ENCODE measurements at regions not wholly inside any gene's neighbourhood (a gene's known extent, or its start where the extent isn't known, plus 50 kb on each side); places are given as distances from the start of the nearest gene placed in this dataset.

DNA sequence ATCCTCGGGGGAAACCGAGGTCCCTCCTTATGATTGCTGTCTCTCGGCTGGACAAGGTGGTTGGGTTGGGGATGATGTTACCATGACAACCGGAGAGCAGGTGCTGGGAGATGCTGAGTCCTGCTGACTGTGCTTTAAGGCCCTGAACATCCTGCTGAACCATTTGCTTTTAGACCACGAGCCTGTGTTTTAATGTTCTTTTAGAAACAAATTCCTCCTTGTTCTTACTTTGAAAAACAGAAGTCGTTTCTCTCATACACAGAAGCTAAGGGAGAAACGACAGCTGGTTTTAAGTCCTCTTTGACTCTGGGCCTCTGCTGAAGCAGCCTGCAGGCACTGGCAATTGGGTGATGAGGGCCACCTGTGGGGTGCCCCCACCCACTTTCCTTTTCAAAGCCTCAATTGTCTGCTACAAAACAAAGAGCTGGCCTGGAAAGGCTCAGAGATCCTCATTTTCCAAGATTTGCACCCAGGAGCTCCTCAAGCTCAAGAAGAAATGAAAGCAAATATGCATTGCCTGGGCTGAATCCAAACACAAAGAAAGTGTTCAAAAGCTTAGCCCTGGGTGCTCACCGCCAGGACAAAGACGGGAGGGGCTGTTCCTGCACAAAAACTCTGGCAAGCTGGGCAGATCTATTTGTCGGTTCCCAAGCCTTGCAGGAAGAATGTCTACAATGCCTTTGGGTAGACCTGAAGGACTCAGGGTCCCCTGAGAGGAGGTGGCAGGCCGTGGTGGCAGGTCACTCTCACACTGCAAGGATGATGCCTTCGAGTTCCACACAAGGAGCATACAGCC is 90.0 kb upstream of the CLMN start:
- Mint-ChIP-seq H3K4me1 (peaks cover 12% of the 10 kb centered on the region; the same call in 2 of the 3 replicates), H3K9me3 (no peaks in the 10 kb centered on the region), H3K36me3 (ENCODE audit: low read depth) (no peaks in the 10 kb centered on the region), H3K4me3 (no peak overlapping the region), H3K27me3 (ENCODE audit: insufficient read depth, low read depth, poor library complexity) (peaks cover 16% of the 10 kb centered on the region), H3K27ac (no peak overlapping the region)
- no peak for DNase-seq (ENCODE audit: low spot score)
- Histone ChIP-seq H3F3A (replicated peaks; ENCODE audit: low read depth) (no peaks in the 10 kb centered on the region), H3K9me2 (ENCODE audit: insufficient read depth) (no peaks in the 10 kb centered on the region), H3K27me3 (ENCODE audit: insufficient read depth) (no peaks in the 10 kb centered on the region), H3K4me3 (no peak overlapping the region), H3K27ac (ENCODE audit: low read depth) (no peak overlapping the region), H4K20me1 (replicated peaks; ENCODE audit: insufficient read depth) (no peaks in the 10 kb centered on the region), H3K4me1 (ENCODE audit: insufficient read depth) (no peaks in the 10 kb centered on the region), H3K79me2 (replicated peaks; ENCODE audit: insufficient read depth) (no peaks in the 10 kb centered on the region), H2AFZ (no peak overlapping the region), H3K36me3 (ENCODE audit: insufficient read depth) (no peaks in the 10 kb centered on the region), H3K4me2 (no peak overlapping the region)
- no peak; the same call in 2 of the 3 replicates for ATAC-seq
- no peak for TF ChIP-seq POLR2AphosphoS5 (IDR thresholded peaks at IDR 0.05; ENCODE audit: low read depth)
- TF ChIP-seq CTCF (conservative IDR thresholded peaks at IDR 0.05; ENCODE audit: low read depth in 2 of 2) = no peak
- TF ChIP-seq JUNB (IDR thresholded peaks at IDR 0.05; ENCODE audit: unreplicated experiment) = no peak
- TF ChIP-seq CREB1 (CRISPR knock-in tag; IDR thresholded peaks at IDR 0.05; ENCODE audit: low read depth) = no peak
- no peak for TF ChIP-seq ZNF331 (CRISPR knock-in tag; IDR thresholded peaks at IDR 0.05; ENCODE audit: low read depth)
- TF ChIP-seq ZNF462 (CRISPR knock-in tag; IDR thresholded peaks at IDR 0.05) = no peak
- TF ChIP-seq EZH2phosphoT487 (IDR thresholded peaks at IDR 0.05; ENCODE audit: unreplicated experiment) = no peak
- no peak for TF ChIP-seq EZH2 (IDR thresholded peaks at IDR 0.05; ENCODE audit: low read depth, unreplicated experiment)
- TF ChIP-seq NANOG (IDR thresholded peaks at IDR 0.05; ENCODE audit: borderline replicate concordance) = no peak
- TF ChIP-seq, protein P1, sequence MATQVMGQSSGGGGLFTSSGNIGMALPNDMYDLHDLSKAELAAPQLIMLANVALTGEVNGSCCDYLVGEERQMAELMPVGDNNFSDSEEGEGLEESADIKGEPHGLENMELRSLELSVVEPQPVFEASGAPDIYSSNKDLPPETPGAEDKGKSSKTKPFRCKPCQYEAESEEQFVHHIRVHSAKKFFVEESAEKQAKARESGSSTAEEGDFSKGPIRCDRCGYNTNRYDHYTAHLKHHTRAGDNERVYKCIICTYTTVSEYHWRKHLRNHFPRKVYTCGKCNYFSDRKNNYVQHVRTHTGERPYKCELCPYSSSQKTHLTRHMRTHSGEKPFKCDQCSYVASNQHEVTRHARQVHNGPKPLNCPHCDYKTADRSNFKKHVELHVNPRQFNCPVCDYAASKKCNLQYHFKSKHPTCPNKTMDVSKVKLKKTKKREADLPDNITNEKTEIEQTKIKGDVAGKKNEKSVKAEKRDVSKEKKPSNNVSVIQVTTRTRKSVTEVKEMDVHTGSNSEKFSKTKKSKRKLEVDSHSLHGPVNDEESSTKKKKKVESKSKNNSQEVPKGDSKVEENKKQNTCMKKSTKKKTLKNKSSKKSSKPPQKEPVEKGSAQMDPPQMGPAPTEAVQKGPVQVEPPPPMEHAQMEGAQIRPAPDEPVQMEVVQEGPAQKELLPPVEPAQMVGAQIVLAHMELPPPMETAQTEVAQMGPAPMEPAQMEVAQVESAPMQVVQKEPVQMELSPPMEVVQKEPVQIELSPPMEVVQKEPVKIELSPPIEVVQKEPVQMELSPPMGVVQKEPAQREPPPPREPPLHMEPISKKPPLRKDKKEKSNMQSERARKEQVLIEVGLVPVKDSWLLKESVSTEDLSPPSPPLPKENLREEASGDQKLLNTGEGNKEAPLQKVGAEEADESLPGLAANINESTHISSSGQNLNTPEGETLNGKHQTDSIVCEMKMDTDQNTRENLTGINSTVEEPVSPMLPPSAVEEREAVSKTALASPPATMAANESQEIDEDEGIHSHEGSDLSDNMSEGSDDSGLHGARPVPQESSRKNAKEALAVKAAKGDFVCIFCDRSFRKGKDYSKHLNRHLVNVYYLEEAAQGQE (IDR thresholded peaks at IDR 0.05; ENCODE audit: unreplicated experiment) = no peak
- no peak for TF ChIP-seq STAT1 (IDR thresholded peaks at IDR 0.05; ENCODE audit: unreplicated experiment)
- no peak for TF ChIP-seq ZNF114 (CRISPR knock-in tag; IDR thresholded peaks at IDR 0.05)
- TF ChIP-seq, protein P2, sequence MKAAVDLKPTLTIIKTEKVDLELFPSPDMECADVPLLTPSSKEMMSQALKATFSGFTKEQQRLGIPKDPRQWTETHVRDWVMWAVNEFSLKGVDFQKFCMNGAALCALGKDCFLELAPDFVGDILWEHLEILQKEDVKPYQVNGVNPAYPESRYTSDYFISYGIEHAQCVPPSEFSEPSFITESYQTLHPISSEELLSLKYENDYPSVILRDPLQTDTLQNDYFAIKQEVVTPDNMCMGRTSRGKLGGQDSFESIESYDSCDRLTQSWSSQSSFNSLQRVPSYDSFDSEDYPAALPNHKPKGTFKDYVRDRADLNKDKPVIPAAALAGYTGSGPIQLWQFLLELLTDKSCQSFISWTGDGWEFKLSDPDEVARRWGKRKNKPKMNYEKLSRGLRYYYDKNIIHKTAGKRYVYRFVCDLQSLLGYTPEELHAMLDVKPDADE (IDR thresholded peaks at IDR 0.05) = no peak
